ENCODE measurements at regions not wholly inside any gene's neighbourhood (a gene's known extent, or its start where the extent isn't known, plus 50 kb on each side); places are given as distances from the start of the nearest gene placed in this dataset.

DNA sequence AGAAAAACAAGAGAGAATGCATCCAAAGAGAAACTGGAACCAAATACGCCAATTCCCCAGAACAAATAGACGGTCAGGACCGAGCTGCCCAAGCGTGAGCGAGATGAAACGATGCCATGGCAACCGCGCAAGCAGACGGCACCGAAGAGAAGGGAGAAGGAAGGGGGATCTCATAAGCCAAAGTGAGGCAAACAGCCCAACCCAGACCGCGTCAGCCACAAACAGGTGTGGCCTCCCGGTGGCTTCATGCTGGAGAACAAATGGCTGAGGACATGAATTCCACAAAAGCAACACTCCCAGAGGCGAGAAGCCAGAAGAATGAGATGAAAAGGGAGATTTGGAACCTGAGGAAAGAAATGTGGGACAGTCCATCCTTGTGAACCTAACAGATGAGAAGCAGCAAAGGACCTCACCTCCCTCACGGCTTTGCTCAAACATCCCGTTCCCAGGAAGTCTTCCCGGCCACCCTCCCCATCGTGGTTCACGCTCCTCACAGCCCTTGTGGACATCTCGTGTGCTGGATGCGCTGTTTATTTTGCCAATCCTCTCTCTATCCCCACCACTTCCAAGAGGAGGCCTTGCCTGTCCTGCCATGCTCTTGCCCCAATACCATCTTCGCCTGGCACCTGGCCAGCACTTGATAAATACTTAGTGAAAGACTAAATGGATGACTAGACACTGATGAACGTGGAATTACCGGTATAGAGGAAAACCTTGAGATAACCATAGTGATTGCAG is 89.1 kb upstream of the RTL6 start:
- H3K27ac Mint-ChIP-seq, result no peak overlapping the region
- peaks cover 2% of the 10 kb centered on the region; the same call in 1 of the 2 replicates for H3K27me3 Mint-ChIP-seq (ENCODE audit: low read depth)
- H3K36me3 Mint-ChIP-seq, result peaks cover 5% of the 10 kb centered on the region; the same call in 1 of the 2 replicates
- H3K9me3 Mint-ChIP-seq, result peaks cover 13% of the 10 kb centered on the region
- TF ChIP-seq FOXP1 (CRISPR knock-in tag; IDR thresholded peaks at IDR 0.05; ENCODE audit: borderline replicate concordance) (no peak), ZNF121 (CRISPR knock-in tag; IDR thresholded peaks at IDR 0.05) (no peak), ZNF416 (CRISPR knock-in tag; IDR thresholded peaks at IDR 0.05) (no peak), CBFB (CRISPR knock-in tag; IDR thresholded peaks at IDR 0.05; ENCODE audit: low read depth) (no peak), GABPB1 (CRISPR knock-in tag; IDR thresholded peaks at IDR 0.05) (no peak), OVOL2 (CRISPR knock-in tag; IDR thresholded peaks at IDR 0.05; ENCODE audit: borderline replicate concordance) (no peak), SOX15 (CRISPR knock-in tag; IDR thresholded peaks at IDR 0.05) (no peak), MYBL2 (CRISPR knock-in tag; IDR thresholded peaks at IDR 0.05) (no peak)
- TF ChIP-seq, protein P1, sequence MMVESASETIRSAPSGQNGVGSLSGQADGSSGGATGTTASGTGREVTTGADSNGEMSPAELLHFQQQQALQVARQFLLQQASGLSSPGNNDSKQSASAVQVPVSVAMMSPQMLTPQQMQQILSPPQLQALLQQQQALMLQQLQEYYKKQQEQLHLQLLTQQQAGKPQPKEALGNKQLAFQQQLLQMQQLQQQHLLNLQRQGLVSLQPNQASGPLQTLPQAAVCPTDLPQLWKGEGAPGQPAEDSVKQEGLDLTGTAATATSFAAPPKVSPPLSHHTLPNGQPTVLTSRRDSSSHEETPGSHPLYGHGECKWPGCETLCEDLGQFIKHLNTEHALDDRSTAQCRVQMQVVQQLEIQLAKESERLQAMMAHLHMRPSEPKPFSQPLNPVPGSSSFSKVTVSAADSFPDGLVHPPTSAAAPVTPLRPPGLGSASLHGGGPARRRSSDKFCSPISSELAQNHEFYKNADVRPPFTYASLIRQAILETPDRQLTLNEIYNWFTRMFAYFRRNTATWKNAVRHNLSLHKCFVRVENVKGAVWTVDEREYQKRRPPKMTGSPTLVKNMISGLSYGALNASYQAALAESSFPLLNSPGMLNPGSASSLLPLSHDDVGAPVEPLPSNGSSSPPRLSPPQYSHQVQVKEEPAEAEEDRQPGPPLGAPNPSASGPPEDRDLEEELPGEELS (CRISPR knock-in tag; IDR thresholded peaks at IDR 0.05), result no peak
- TF ChIP-seq, protein P2, sequence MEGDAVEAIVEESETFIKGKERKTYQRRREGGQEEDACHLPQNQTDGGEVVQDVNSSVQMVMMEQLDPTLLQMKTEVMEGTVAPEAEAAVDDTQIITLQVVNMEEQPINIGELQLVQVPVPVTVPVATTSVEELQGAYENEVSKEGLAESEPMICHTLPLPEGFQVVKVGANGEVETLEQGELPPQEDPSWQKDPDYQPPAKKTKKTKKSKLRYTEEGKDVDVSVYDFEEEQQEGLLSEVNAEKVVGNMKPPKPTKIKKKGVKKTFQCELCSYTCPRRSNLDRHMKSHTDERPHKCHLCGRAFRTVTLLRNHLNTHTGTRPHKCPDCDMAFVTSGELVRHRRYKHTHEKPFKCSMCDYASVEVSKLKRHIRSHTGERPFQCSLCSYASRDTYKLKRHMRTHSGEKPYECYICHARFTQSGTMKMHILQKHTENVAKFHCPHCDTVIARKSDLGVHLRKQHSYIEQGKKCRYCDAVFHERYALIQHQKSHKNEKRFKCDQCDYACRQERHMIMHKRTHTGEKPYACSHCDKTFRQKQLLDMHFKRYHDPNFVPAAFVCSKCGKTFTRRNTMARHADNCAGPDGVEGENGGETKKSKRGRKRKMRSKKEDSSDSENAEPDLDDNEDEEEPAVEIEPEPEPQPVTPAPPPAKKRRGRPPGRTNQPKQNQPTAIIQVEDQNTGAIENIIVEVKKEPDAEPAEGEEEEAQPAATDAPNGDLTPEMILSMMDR (IDR thresholded peaks at IDR 0.05), result no peak
- TF ChIP-seq, protein P3, sequence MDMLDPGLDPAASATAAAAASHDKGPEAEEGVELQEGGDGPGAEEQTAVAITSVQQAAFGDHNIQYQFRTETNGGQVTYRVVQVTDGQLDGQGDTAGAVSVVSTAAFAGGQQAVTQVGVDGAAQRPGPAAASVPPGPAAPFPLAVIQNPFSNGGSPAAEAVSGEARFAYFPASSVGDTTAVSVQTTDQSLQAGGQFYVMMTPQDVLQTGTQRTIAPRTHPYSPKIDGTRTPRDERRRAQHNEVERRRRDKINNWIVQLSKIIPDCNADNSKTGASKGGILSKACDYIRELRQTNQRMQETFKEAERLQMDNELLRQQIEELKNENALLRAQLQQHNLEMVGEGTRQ (CRISPR knock-in tag; IDR thresholded peaks at IDR 0.05), result no peak
- TF ChIP-seq, protein P4, sequence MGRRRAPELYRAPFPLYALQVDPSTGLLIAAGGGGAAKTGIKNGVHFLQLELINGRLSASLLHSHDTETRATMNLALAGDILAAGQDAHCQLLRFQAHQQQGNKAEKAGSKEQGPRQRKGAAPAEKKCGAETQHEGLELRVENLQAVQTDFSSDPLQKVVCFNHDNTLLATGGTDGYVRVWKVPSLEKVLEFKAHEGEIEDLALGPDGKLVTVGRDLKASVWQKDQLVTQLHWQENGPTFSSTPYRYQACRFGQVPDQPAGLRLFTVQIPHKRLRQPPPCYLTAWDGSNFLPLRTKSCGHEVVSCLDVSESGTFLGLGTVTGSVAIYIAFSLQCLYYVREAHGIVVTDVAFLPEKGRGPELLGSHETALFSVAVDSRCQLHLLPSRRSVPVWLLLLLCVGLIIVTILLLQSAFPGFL (CRISPR knock-in tag; IDR thresholded peaks at IDR 0.05; ENCODE audit: borderline replicate concordance), result no peak
- TF ChIP-seq, protein P5, sequence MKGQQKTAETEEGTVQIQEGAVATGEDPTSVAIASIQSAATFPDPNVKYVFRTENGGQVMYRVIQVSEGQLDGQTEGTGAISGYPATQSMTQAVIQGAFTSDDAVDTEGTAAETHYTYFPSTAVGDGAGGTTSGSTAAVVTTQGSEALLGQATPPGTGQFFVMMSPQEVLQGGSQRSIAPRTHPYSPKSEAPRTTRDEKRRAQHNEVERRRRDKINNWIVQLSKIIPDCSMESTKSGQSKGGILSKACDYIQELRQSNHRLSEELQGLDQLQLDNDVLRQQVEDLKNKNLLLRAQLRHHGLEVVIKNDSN (CRISPR knock-in tag; IDR thresholded peaks at IDR 0.05), result no peak
- ATAC-seq (no peak), DNase-seq (ENCODE audit: low spot score) (no peak)
- no peaks in the 10 kb centered on the region for H3K4me1 Mint-ChIP-seq
- ChIA-PET CTCF (interaction anchor here (1.3 kb wide), 1 partner anchor 36 kb away, joined by 4 read pairs; no protein-coding TSS in a partner anchor), POLR2A (no interaction called here)
- no peak overlapping the region for H3K4me3 Mint-ChIP-seq

DNA sequence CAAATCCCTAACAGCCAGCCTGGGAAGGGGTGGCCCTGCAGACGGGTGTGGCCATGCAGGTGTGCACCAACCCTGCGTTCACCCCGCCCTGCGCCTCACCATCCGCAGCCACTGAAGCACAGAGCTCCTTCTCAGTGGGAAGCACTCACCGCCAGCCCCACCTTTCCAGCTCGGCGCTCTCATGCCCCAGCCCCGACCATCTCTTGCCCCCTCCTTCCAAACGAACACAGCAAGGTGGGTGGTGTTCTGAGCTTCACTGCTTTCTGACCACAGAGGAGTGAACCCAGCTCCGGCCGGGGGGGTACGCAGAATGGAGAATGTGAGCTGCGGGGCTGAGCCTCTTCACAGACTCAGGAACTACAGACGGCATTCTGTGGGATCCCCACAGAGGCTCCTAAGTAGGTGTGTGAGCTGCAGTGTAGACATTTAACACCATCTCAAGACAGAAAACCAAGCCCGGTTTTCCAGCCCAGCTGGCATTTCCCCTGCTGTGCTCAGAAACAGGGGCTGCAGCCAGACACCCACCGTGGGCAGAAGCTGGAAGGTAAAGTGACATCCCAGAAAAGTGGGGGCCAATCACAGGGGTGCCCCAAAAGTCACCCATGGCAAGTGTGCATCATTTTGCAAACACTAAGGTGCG is 88.4 kb upstream of the RTL6 start:
- Mint-ChIP-seq H3K27ac (no peak overlapping the region), H3K9me3 (peaks cover 13% of the 10 kb centered on the region), H3K4me1 (no peaks in the 10 kb centered on the region), H3K4me3 (no peak overlapping the region), H3K27me3 (ENCODE audit: low read depth) (peaks cover 2% of the 10 kb centered on the region; the same call in 1 of the 2 replicates), H3K36me3 (peaks cover 5% of the 10 kb centered on the region; the same call in 1 of the 2 replicates)
- CTCF ChIA-PET, result interaction anchor here (0.6 to 1.3 kb wide), 2 partner anchors 37 to 518 kb away, joined by 3 to 4 read pairs; no protein-coding TSS in a partner anchor
- POLR2A ChIA-PET, result no interaction called here
- DNase-seq (ENCODE audit: low spot score) (no peak), ATAC-seq (no peak)
- TF ChIP-seq TEAD4 (CRISPR knock-in tag; IDR thresholded peaks at IDR 0.05) (no peak), TP53 (CRISPR knock-in tag; IDR thresholded peaks at IDR 0.05) (no peak), NR1H2 (CRISPR knock-in tag; IDR thresholded peaks at IDR 0.05) (no peak), RORB (CRISPR knock-in tag; IDR thresholded peaks at IDR 0.05) (no peak)
- TF ChIP-seq, protein P1 (CRISPR knock-in tag; IDR thresholded peaks at IDR 0.05), result no peak
- TF ChIP-seq, protein P6, sequence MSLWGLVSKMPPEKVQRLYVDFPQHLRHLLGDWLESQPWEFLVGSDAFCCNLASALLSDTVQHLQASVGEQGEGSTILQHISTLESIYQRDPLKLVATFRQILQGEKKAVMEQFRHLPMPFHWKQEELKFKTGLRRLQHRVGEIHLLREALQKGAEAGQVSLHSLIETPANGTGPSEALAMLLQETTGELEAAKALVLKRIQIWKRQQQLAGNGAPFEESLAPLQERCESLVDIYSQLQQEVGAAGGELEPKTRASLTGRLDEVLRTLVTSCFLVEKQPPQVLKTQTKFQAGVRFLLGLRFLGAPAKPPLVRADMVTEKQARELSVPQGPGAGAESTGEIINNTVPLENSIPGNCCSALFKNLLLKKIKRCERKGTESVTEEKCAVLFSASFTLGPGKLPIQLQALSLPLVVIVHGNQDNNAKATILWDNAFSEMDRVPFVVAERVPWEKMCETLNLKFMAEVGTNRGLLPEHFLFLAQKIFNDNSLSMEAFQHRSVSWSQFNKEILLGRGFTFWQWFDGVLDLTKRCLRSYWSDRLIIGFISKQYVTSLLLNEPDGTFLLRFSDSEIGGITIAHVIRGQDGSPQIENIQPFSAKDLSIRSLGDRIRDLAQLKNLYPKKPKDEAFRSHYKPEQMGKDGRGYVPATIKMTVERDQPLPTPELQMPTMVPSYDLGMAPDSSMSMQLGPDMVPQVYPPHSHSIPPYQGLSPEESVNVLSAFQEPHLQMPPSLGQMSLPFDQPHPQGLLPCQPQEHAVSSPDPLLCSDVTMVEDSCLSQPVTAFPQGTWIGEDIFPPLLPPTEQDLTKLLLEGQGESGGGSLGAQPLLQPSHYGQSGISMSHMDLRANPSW (CRISPR knock-in tag; conservative IDR thresholded peaks at IDR 0.05; ENCODE audit: low read depth), result no peak
- TF ChIP-seq, protein P7, sequence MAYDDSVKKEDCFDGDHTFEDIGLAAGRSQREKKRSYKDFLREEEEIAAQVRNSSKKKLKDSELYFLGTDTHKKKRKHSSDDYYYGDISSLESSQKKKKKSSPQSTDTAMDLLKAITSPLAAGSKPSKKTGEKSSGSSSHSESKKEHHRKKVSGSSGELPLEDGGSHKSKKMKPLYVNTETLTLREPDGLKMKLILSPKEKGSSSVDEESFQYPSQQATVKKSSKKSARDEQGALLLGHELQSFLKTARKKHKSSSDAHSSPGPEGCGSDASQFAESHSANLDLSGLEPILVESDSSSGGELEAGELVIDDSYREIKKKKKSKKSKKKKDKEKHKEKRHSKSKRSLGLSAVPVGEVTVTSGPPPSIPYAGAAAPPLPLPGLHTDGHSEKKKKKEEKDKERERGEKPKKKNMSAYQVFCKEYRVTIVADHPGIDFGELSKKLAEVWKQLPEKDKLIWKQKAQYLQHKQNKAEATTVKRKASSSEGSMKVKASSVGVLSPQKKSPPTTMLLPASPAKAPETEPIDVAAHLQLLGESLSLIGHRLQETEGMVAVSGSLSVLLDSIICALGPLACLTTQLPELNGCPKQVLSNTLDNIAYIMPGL (CRISPR knock-in tag; IDR thresholded peaks at IDR 0.05), result no peak

All from WTC11 (cell line).